ENCODE measurements at regions not wholly inside any gene's neighbourhood (a gene's known extent, or its start where the extent isn't known, plus 50 kb on each side); places are given as distances from the start of the nearest gene placed in this dataset.

- no peaks in the 10 kb centered on the region for H3K27me3 Mint-ChIP-seq (ENCODE audit: low read depth, poor library complexity)
- no peaks in the 10 kb centered on the region for H3K9me3 Mint-ChIP-seq
- DNase-seq: no peak
- H3K36me3 Mint-ChIP-seq (ENCODE audit: low read depth): no peaks in the 10 kb centered on the region
- H3K27ac Mint-ChIP-seq: no peak overlapping the region
- TF ChIP-seq CTCF (IDR thresholded peaks at IDR 0.05): no peak
- peaks cover 15% of the 10 kb centered on the region for H3K4me1 Mint-ChIP-seq
- no peak overlapping the region for H3K4me3 Mint-ChIP-seq
Observed at GRCh38 chr4:156568041-156568440, 403.6 kb downstream of the PDGFC start.

DNA sequence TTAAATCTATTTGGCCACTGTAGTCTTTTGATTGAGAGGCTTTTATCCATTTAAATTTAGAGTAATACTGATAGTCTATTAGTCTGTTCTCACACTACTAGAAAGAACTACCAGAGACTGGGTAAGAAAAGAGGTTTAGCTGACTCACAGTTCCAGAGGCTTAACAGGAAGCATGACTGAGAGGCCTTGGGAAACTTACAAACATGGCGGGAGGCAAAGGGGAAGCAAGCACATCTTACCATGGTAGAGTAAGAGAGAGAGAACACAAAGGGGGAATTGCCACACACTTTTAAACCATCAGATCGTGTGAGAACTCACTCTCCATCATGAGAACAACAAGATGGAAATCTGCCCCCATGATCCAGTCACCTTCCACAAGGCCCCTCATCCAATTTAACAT, 410.9 kb downstream of the PDGFC start:
- no peak for DNase-seq
- H3K4me3 Mint-ChIP-seq: no peak overlapping the region
- TF ChIP-seq CTCF (IDR thresholded peaks at IDR 0.05): no peak
- peaks cover 8% of the 10 kb centered on the region for H3K9me3 Mint-ChIP-seq
- peaks cover 18% of the 10 kb centered on the region for H3K4me1 Mint-ChIP-seq
- peaks cover 4% of the 10 kb centered on the region for H3K27me3 Mint-ChIP-seq (ENCODE audit: low read depth, poor library complexity)
- no peak overlapping the region for H3K27ac Mint-ChIP-seq
- peaks cover 5% of the 10 kb centered on the region for H3K36me3 Mint-ChIP-seq (ENCODE audit: low read depth)

DNA sequence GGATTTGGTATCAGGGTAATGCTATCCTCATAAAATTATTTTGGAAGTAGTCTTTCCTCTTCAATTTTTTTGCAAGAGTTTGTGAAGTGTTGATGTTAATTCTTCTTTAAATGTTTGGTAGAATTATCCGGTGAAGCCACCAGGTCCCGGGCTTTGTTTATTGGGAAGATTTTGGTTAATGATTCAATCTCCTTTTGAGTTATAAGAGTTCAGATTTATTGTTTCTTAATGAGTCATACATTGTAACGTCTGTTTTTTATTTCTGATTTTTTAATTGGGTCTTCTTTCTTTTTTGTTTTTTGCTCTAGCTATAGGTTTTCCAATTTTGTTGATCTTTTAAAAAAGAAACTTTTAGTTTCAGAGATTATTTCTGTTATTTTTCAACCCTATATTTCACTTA, 412.3 kb downstream of the PDGFC start:
- DNase-seq: no peak
- Mint-ChIP-seq H3K36me3 (ENCODE audit: low read depth) (peaks cover 5% of the 10 kb centered on the region), H3K4me3 (no peak overlapping the region)

DNA sequence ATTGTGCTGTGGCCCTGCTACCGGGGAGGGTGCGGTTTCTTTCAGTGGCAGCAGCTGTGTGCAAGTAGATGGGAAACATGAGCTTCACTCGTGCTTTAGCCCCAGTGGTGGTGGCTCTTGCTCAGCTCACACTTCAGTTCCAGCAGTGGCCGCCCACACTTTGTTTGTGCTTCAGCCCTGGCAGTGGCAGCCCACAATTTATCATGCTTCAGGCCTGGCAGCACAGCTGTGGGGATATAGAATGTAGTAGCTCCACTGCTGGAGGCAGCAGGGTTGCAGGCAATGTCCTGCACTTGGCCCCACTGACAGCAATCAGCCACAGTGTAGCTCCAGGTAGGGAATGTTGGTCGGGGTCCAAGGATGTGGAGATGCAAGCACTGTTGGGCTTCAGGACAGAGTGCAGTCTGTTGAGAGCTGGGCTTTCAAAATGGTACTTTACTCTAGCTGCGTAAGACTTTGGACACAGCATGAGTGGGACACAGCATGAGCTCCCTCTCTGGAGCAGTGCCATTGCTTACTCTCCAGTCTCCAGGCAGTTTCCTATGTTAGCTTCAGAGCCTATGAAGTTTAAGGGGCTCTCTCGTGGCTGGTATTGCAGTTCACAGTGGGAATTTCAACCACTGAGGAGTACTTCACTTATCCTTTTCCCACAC, 413.1 kb downstream of the PDGFC start:
- Mint-ChIP-seq H3K36me3 (ENCODE audit: low read depth) (peaks cover 5% of the 10 kb centered on the region), H3K27ac (no peak overlapping the region), H3K27me3 (ENCODE audit: low read depth, poor library complexity) (peaks cover 4% of the 10 kb centered on the region), H3K9me3 (peaks cover 8% of the 10 kb centered on the region), H3K4me3 (no peak overlapping the region), H3K4me1 (peaks cover 14% of the 10 kb centered on the region)
- TF ChIP-seq CTCF (IDR thresholded peaks at IDR 0.05): no peak
- peak; percentile 9 for DNase-seq

More for the DNA sequence above, 412.3 kb downstream of the PDGFC start:
- Mint-ChIP-seq H3K27ac (no peak overlapping the region), H3K9me3 (peaks cover 8% of the 10 kb centered on the region), H3K4me1 (peaks cover 18% of the 10 kb centered on the region), H3K27me3 (ENCODE audit: low read depth, poor library complexity) (peaks cover 4% of the 10 kb centered on the region)
- TF ChIP-seq CTCF (IDR thresholded peaks at IDR 0.05): no peak

DNA sequence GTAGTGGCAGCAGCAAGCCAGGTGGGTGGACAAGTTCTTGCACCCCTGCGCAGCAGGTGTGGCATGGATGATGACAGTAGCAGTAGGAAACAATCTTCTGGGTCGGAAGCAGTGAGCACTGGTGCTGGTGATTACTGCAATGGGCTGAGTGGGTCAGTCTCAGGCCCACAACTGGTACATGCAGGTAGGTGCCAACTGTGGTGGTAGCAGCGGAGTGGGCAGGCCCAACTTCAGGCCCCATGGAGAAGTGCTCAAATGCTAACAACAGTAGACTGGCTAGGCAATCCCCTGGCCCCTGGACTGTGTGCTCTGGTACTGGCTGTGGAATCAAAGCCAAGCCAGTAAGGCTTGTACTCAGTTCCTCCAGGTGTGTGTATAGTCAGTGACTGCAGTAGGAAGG, 413.7 kb downstream of the PDGFC start:
- Mint-ChIP-seq H3K4me3 (no peak overlapping the region), H3K27ac (no peak overlapping the region), H3K9me3 (peaks cover 8% of the 10 kb centered on the region), H3K27me3 (ENCODE audit: low read depth, poor library complexity) (peaks cover 4% of the 10 kb centered on the region), H3K36me3 (ENCODE audit: low read depth) (peaks cover 5% of the 10 kb centered on the region), H3K4me1 (peaks cover 13% of the 10 kb centered on the region)
- no peak for DNase-seq
- TF ChIP-seq CTCF (IDR thresholded peaks at IDR 0.05): no peak

GRCh38 chr4:156556336-156556735, 415.3 kb downstream of the PDGFC start:
- peaks cover 4% of the 10 kb centered on the region for H3K27me3 Mint-ChIP-seq (ENCODE audit: low read depth, poor library complexity)
- no peak overlapping the region for H3K27ac Mint-ChIP-seq
- H3K4me1 Mint-ChIP-seq: peaks cover 13% of the 10 kb centered on the region
- peaks cover 23% of the 10 kb centered on the region for H3K9me3 Mint-ChIP-seq
- peaks cover 5% of the 10 kb centered on the region for H3K36me3 Mint-ChIP-seq (ENCODE audit: low read depth)
- no peak for DNase-seq
- TF ChIP-seq CTCF (IDR thresholded peaks at IDR 0.05): no peak
- no peak overlapping the region for H3K4me3 Mint-ChIP-seq
